Lung (tissue), 11 donors: ENCODE measurements at regions not wholly inside any gene's neighbourhood (a gene's known extent, or its start where the extent isn't known, plus 50 kb on each side); places are given as distances from the start of the nearest gene placed in this dataset.
A peak's percentile ranks its signal among the peaks of the same experiment; 100 is the strongest.

Experiments used
- ATAC-seq: fragments of 200-7000 bp; cut with Tn5 transposase; one replicate; pipeline ENCODE4 v1.9.1; 2020; ENCODE audit warnings: moderate number of reproducible peaks; ENCODE audit not compliant: insufficient read depth, low FRiP score
- DNase-seq, 3 donors: peaks; one replicate each; pipeline ENCODE4 v3.0.0-alpha.2; 2013 to 2017
- H3K27ac ChIP-seq, 2 donors: one replicate each; pipeline ENCODE4 v1.5.1; 2013; ENCODE audit warnings: mild to moderate bottlenecking in 2 of 2, moderate library complexity in 2 of 2, control low read depth in 1 of 2, inconsistent platforms in 1 of 2, low read depth in 1 of 2, low read length in 1 of 2
- H3K27me3 ChIP-seq, 3 donors: one replicate each; pipeline ENCODE4 v1.5.1; 2013; ENCODE audit warnings: low read length in 2 of 3; ENCODE audit not compliant: control insufficient read depth in 3 of 3, insufficient read depth in 3 of 3
- H3K36me3 ChIP-seq, 4 donors: one replicate each; pipeline ENCODE4 v1.5.1; 2013; ENCODE audit warnings: low read length in 4 of 4, mild to moderate bottlenecking in 1 of 4, moderate library complexity in 1 of 4; ENCODE audit not compliant: control insufficient read depth in 4 of 4, insufficient read depth in 4 of 4
- H3K4me1 ChIP-seq, 5 donors: one replicate each; pipeline ENCODE4 v1.5.1; 2013; ENCODE audit warnings: low read length in 5 of 5, mild to moderate bottlenecking in 2 of 5, moderate library complexity in 1 of 5; ENCODE audit not compliant: control insufficient read depth in 5 of 5, insufficient read depth in 5 of 5
- H3K4me3 ChIP-seq: one replicate; pipeline ENCODE4 v1.5.1; 2013; ENCODE audit warnings: mild to moderate bottlenecking, control low read depth, moderate library complexity
- H3K9ac ChIP-seq, 2 donors: one replicate each; pipeline ENCODE4 v1.5.1; 2013; ENCODE audit warnings: low read length in 2 of 2, control low read depth in 1 of 2; ENCODE audit not compliant: insufficient read depth in 1 of 2
- H3K9me3 ChIP-seq, 4 donors: one replicate each; pipeline ENCODE4 v1.5.1; 2013; ENCODE audit warnings: low read length in 3 of 4, mild to moderate bottlenecking in 1 of 4, moderate library complexity in 1 of 4; ENCODE audit not compliant: control insufficient read depth in 4 of 4, insufficient read depth in 3 of 4
- CTCF ChIP-seq: IDR thresholded peaks from 2 replicates; pipeline ENCODE4 v1.5.1; 2012; ENCODE audit warnings: mild to moderate bottlenecking; ENCODE audit errors: control extremely low read depth, extremely low read depth
- WGBS, 2 donors: extraction: QIAGEN DNeasy Blood & Tissue Kit; methylation state at CpG; one replicate each; pipeline ENCODE4 v1.1.7; 2013; 5-methylcytosine and 5-hydroxymethylcytosine counted together
- donor health status: control.
- donor health status: control.
- donor health status: Bipolar disorder and iron deficiency.
- donor health status: healthy.
- donor health status: DM: yes; HTN: yes; CAD: no.

- Histone ChIP-seq H3K9ac (no peak overlapping the region), H3K36me3 (peaks cover 4 to 9% (median 7%) of the 10 kb centered on the region in 4 donors), H3K27ac (no peak overlapping the region), H3K9me3 (no peaks in the 10 kb centered on the region), H3K27me3 (peaks cover 0 to 5% (median 0%) of the 10 kb centered on the region in 3 donors), H3K4me3 (no peak overlapping the region), H3K4me1 (peaks cover 0 to 37% (median 8%) of the 10 kb centered on the region in 5 donors)
- no peak for TF ChIP-seq CTCF
- DNase-seq (no peak), ATAC-seq (no peak)
Measured at GRCh38 chr2:143942486-143942885, 577.4 kb downstream of the ZEB2 start.

GRCh38 chr2:143940720-143941119, 579.2 kb downstream of the ZEB2 start:
- no peak overlapping the region for H3K4me3 ChIP-seq
- no peaks in the 10 kb centered on the region for H3K9me3 ChIP-seq
- ATAC-seq (no peak), DNase-seq (peak in 1 of 3 donors; percentile 18)
- peak overlapping the region in 1 of 2 donors; percentile 21 for H3K27ac ChIP-seq
- H3K36me3 ChIP-seq: peaks cover 0 to 2% (median 1%) of the 10 kb centered on the region in 4 donors
- peak overlapping the region in 1 of 2 donors; percentile 56 for H3K9ac ChIP-seq
- 89 to 99% methylated on average over 3 of the region's 3 CpGs for WGBS, 2 donors
- peaks cover 0 to 11% (median 0%) of the 10 kb centered on the region in 3 donors for H3K27me3 ChIP-seq
- peaks cover 0 to 54% (median 17%) of the 10 kb centered on the region in 5 donors for H3K4me1 ChIP-seq
- TF ChIP-seq CTCF: no peak

GRCh38 chr2:143939626-143940330, 580.1 kb downstream of the ZEB2 start:
- WGBS, 2 donors: 66 to 83% methylated on average over 6 of the region's 6 CpGs
- Histone ChIP-seq H3K4me1 (peaks cover 0 to 64% (median 17%) of the 10 kb centered on the region in 5 donors), H3K9me3 (no peaks in the 10 kb centered on the region), H3K27ac (no peak overlapping the region), H3K36me3 (no peaks in the 10 kb centered on the region), H3K9ac (peak overlapping the region in 1 of 2 donors; percentile 97), H3K27me3 (peaks cover 0 to 11% (median 0%) of the 10 kb centered on the region in 3 donors), H3K4me3 (no peak overlapping the region)
- ATAC-seq (no peak), DNase-seq (peak; percentile 74 to 93 (median 92))
- TF ChIP-seq CTCF: no peak
